B cell (primary cell): ENCODE measurements at regions not wholly inside any gene's neighbourhood (a gene's known extent, or its start where the extent isn't known, plus 50 kb on each side); places are given as distances from the start of the nearest gene placed in this dataset.

Experiments
- ATAC-seq: fragments of 200-7000 bp; cut with Tn5 transposase; one replicate; pipeline ENCODE4 v1.10.0; 2021; ENCODE audit warnings: low read depth, mild to moderate bottlenecking, moderate number of reproducible peaks, moderate library complexity
- CTCF ChIA-PET: fragments of 350-600 bp; sonication (Branson Sonifier 250); formaldehyde crosslinking; loops from one replicate; lab custom pipeline; 2021; ENCODE audit warnings: antibody characterized with exemption, inconsistent platforms; lab: Charles Lee
- POLR2A ChIA-PET: fragments of 350-600 bp; sonication (Branson Sonifier 250); formaldehyde crosslinking; loops from one replicate; lab custom pipeline; 2021; ENCODE audit warnings: antibody characterized with exemption; lab: Charles Lee
- DNase-seq: peaks from one replicate; pipeline ENCODE4 v3.0.0; 2013
- H2AFZ ChIP-seq: 2 replicates; pipeline ENCODE4 v1.6.1; 2012; ENCODE audit warnings: mild to moderate bottlenecking, low read depth, low read length; ENCODE audit not compliant: insufficient read depth, poor library complexity, severe bottlenecking
- H3K27ac ChIP-seq, 2 donors: 1 replicate in 1 of 2; 2 replicates in 1 of 2; pipeline ENCODE4 v1.5.1; 2012 to 2013; ENCODE audit warnings: low read length in 2 of 2, mild to moderate bottlenecking in 2 of 2, moderate library complexity in 1 of 2
- H3K27me3 ChIP-seq, 4 experiments: fragments of 200-600 bp in 1 of 4; sonication (generic) in 1 of 4; replicated peaks in 1 of 4; 1 replicate in 2 of 4; 2 replicates in 2 of 4; pipeline versions ENCODE4 v1.6.1 to v1.7.0; 2013 to 2016; ENCODE audit warnings: low read length in 3 of 4, mild to moderate bottlenecking in 2 of 4, mixed read lengths in 1 of 4, moderate library complexity in 1 of 4; ENCODE audit not compliant: insufficient read depth in 4 of 4, control insufficient read depth in 3 of 4; ENCODE audit errors: control extremely low read depth in 1 of 4
- H3K36me3 ChIP-seq, 2 experiments: replicated peaks in 1 of 2; 1 replicate in 1 of 2; 2 replicates in 1 of 2; pipeline versions ENCODE4 v1.6.1 to v1.7.1; 2013; ENCODE audit warnings: low read length in 1 of 2; ENCODE audit not compliant: insufficient read depth in 2 of 2, control insufficient read depth in 1 of 2; ENCODE audit errors: control extremely low read depth in 1 of 2, extremely low read depth in 1 of 2
- H3K4me1 ChIP-seq, 2 donors: fragments of 200-600 bp in 1 of 2; sonication (generic) in 1 of 2; 1 replicate in 1 of 2; 2 replicates in 1 of 2; pipeline versions ENCODE4 v1.5.1 to v1.6.1; 2013 to 2017; ENCODE audit warnings: low read length in 2 of 2; ENCODE audit not compliant: control insufficient read depth in 2 of 2, insufficient read depth in 2 of 2
- H3K4me2 ChIP-seq: replicated peaks from 2 replicates; pipeline ENCODE3; 2012; ENCODE audit warnings: mild to moderate bottlenecking, low read depth, low read length; ENCODE audit not compliant: poor library complexity, severe bottlenecking
- H3K4me3 ChIP-seq, 5 experiments: fragments of 200-600 bp in 1 of 5; sonication (generic) in 1 of 5; 1 replicate in 3 of 5; 2 replicates in 2 of 5; pipeline versions ENCODE4 v1.5.1 to v1.7.0; 2011 to 2016; ENCODE audit warnings: low read length in 4 of 5, mild to moderate bottlenecking in 4 of 5, low read depth in 2 of 5, control low read depth in 1 of 5, moderate library complexity in 1 of 5; ENCODE audit not compliant: insufficient read depth in 1 of 5; ENCODE audit errors: control extremely low read depth in 1 of 5, extremely low read depth in 1 of 5
- H3K79me2 ChIP-seq: fragments of 200-600 bp; sonication (generic); one replicate; pipeline ENCODE4 v1.6.0; 2016; ENCODE audit warnings: low read length; ENCODE audit not compliant: control insufficient read depth, insufficient read depth
- H3K9ac ChIP-seq: fragments of 200-600 bp; sonication (generic); 2 replicates; pipeline ENCODE4 v1.6.1; 2017; ENCODE audit warnings: mild to moderate bottlenecking, low read length, moderate library complexity
- H3K9me3 ChIP-seq, 3 donors: one replicate each; pipeline versions ENCODE4 v1.6.1 to v1.7.1; 2013; ENCODE audit warnings: low read length in 2 of 3; ENCODE audit not compliant: control insufficient read depth in 2 of 3, insufficient read depth in 1 of 3; ENCODE audit errors: control extremely low read depth in 1 of 3
- H4K20me1 ChIP-seq: 2 replicates; pipeline ENCODE4 v1.6.0; 2012; ENCODE audit warnings: mild to moderate bottlenecking, low read length; ENCODE audit not compliant: insufficient read depth, control insufficient read depth, poor library complexity, severe bottlenecking
- H3K27ac Mint-ChIP-seq: one replicate; pipeline ENCODE4 v1.8.0; 2021; ENCODE audit warnings: mixed read lengths
- H3K27me3 Mint-ChIP-seq: one replicate; pipeline ENCODE4 v1.8.0; 2021; ENCODE audit warnings: mixed read lengths
- H3K4me1 Mint-ChIP-seq: one replicate; pipeline ENCODE4 v1.8.0; 2021; ENCODE audit warnings: mixed read lengths
- H3K4me3 Mint-ChIP-seq: one replicate; pipeline ENCODE4 v1.8.0; 2021; ENCODE audit warnings: mixed read lengths
- H3K9me3 Mint-ChIP-seq: one replicate; pipeline ENCODE4 v1.8.0; 2022; ENCODE audit warnings: mixed read lengths; ENCODE audit not compliant: insufficient read depth
- CTCF ChIP-seq: fragments of 200-600 bp; IDR thresholded peaks from one replicate; pipeline ENCODE4 v1.8.0; 2022; ENCODE audit warnings: antibody characterized with exemption, mild to moderate bottlenecking
- EZH2 ChIP-seq: IDR thresholded peaks from 2 replicates; pipeline ENCODE4 v1.6.1; 2012; ENCODE audit warnings: borderline replicate concordance, low read depth, mild to moderate bottlenecking, moderate library complexity, low read length; ENCODE audit not compliant: insufficient read depth, poor library complexity, severe bottlenecking
- WGBS: methylation state at CpG from one replicate; pipeline ENCODE4 v1.1.5; 2013; ENCODE audit warnings: missing lambda C conversion rate; ENCODE audit not compliant: insufficient coverage; 5-methylcytosine and 5-hydroxymethylcytosine counted together
- intact Hi-C: fragments of 100-400 bp; cut with micrococcal nuclease; formaldehyde crosslinking; loops from one replicate; pipeline ENCODE4 v1.10.0; 2022

DNA sequence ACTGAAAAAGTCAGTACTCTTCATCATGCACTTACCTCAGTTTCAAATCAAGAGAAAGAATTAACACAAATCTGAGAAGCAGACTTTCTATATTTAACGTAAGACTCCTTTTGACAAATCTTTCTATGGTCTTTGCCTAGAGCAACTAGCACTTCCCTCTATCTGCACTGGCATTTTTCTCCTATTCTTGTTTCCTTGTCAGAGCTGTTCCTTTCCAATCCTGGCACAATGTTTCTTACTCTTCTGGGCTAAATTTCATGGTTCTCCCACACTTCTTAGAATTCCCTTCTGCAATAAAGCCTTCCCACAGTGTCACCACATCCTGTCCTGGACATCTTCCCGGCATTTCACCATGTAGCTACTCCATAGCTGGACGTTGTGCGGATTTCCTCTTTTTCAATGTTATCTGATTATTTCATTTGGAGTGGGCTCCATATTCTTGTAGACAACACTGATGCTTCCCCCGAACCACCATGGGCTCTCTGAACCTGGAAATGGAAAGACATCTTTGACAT is 144.7 kb upstream of the CTNNA2 start:
- H3K9me3 Mint-ChIP-seq, result peaks cover 4% of the 10 kb centered on the region
- intact Hi-C loops, result no loop called here
- H3K4me2 ChIP-seq, result no peak overlapping the region

GRCh38 chr2:79359419-79359818 is 153.4 kb upstream of the CTNNA2 start:
- TF ChIP-seq CTCF, result no peak
- no peak for TF ChIP-seq EZH2
- Histone ChIP-seq H3K79me2 (no peaks in the 10 kb centered on the region), H4K20me1 (no peaks in the 10 kb centered on the region), H3K9ac (no peak overlapping the region), H3K27me3 (no peaks in the 10 kb centered on the region), H3K4me3 (no peak overlapping the region), H3K36me3 (no peaks in the 10 kb centered on the region), H3K9me3 (peaks cover 0 to 1% (median 0%) of the 10 kb centered on the region in 3 donors), H3K4me2 (no peak overlapping the region), H3K4me1 (no peaks in the 10 kb centered on the region), H3K27ac (no peak overlapping the region), H2AFZ (no peak overlapping the region)
- Mint-ChIP-seq H3K27ac (no peak overlapping the region), H3K27me3 (no peaks in the 10 kb centered on the region), H3K4me1 (no peaks in the 10 kb centered on the region), H3K9me3 (peaks cover 2% of the 10 kb centered on the region), H3K4me3 (no peak overlapping the region)
- DNase-seq (no peak), ATAC-seq (no peak)
- intact Hi-C loops, result no loop called here
- no CpG with 5 or more reads among the region's 2 CpGs for WGBS
- POLR2A ChIA-PET, result no interaction called here
- CTCF ChIA-PET, result interaction anchor here (0.5 kb wide), 1 partner anchor 160 kb away, joined by 3 read pairs; no protein-coding TSS in a partner anchor

More for the DNA sequence above, 144.7 kb upstream of the CTNNA2 start:
- Mint-ChIP-seq H3K27me3 (no peaks in the 10 kb centered on the region), H3K4me3 (no peak overlapping the region), H3K4me1 (no peaks in the 10 kb centered on the region), H3K27ac (no peak overlapping the region)
- Histone ChIP-seq H3K27me3 (no peaks in the 10 kb centered on the region), H3K79me2 (no peaks in the 10 kb centered on the region), H3K36me3 (no peaks in the 10 kb centered on the region), H4K20me1 (no peaks in the 10 kb centered on the region), H2AFZ (no peak overlapping the region), H3K27ac (no peak overlapping the region), H3K9me3 (peaks cover 0 to 10% (median 0%) of the 10 kb centered on the region in 3 donors), H3K4me1 (no peaks in the 10 kb centered on the region), H3K9ac (no peak overlapping the region), H3K4me3 (no peak overlapping the region)
- ATAC-seq (no peak), DNase-seq (no peak)
- no peak for TF ChIP-seq CTCF
- TF ChIP-seq EZH2, result no peak
- POLR2A ChIA-PET, result no interaction called here
- CTCF ChIA-PET, result no interaction called here
- 80% methylated on average over 1 of the region's 5 CpGs for WGBS
